HL-60 (cell line): ENCODE measurements at regions not wholly inside any gene's neighbourhood (a gene's known extent, or its start where the extent isn't known, plus 50 kb on each side); places are given as distances from the start of the nearest gene placed in this dataset.

Experiments
- CTCF ChIP-seq: IDR thresholded peaks from one replicate; pipeline ENCODE4 v1.5.1; 2011; ENCODE audit warnings: low read length, control low read depth, inconsistent platforms; ENCODE audit not compliant: insufficient read depth
- GABPA ChIP-seq: IDR thresholded peaks from 2 replicates; pipeline ENCODE4 v1.6.1; 2012; ENCODE audit warnings: low read depth
- POLR2AphosphoS5 ChIP-seq: IDR thresholded peaks from 2 replicates; pipeline ENCODE4 v1.6.1; 2012; ENCODE audit warnings: low read depth
- REST ChIP-seq: IDR thresholded peaks from 2 replicates; pipeline ENCODE4 v1.6.1; 2012; ENCODE audit warnings: low read depth; ENCODE audit not compliant: insufficient replicate concordance
- SPI1 ChIP-seq: IDR thresholded peaks from 2 replicates; pipeline ENCODE4 v1.6.1; 2012; ENCODE audit warnings: low read depth, mild to moderate bottlenecking, borderline replicate concordance

- TF ChIP-seq CTCF (no peak), POLR2AphosphoS5 (no peak), REST (no peak), GABPA (no peak), SPI1 (no peak)
These were observed 2032.3 kb downstream of the EFNA5 start for GRCh38 chr5:105638437-105638836.
